GM12892 (cell line): ENCODE measurements at regions not wholly inside any gene's neighbourhood (a gene's known extent, or its start where the extent isn't known, plus 50 kb on each side); places are given as distances from the start of the nearest gene placed in this dataset.

Source experiments
- POLR2A ChIP-seq: IDR thresholded peaks from 2 replicates; pipeline ENCODE4 v1.6.1; 2011; ENCODE audit warnings: low read depth, low read length, control low read depth
- POLR2AphosphoS5 ChIP-seq: IDR thresholded peaks from 2 replicates; pipeline ENCODE4 v1.6.1; 2011; ENCODE audit warnings: low read depth, low read length, control low read depth
- TAF1 ChIP-seq: IDR thresholded peaks from 2 replicates; pipeline ENCODE4 v1.6.1; 2011; ENCODE audit warnings: low read depth, mild to moderate bottlenecking, control low read depth, low read length, borderline replicate concordance

- TF ChIP-seq POLR2A (no peak), TAF1 (no peak), POLR2AphosphoS5 (no peak)
These were observed 206.7 kb upstream of the LEF1 start for GRCh38 chr4:108375434-108375833.
